HG03378 (cell line): ENCODE measurements at regions not wholly inside any gene's neighbourhood (a gene's known extent, or its start where the extent isn't known, plus 50 kb on each side); places are given as distances from the start of the nearest gene placed in this dataset.
A peak's percentile ranks its signal among the peaks of the same experiment; 100 is the strongest.

ENCODE experiments used
- ATAC-seq: cut with Tn5 transposase; IDR thresholded peaks from one replicate; pipeline ENCODE4 v1.9.1; 2021; ENCODE audit warnings: mild to moderate bottlenecking, moderate library complexity; ENCODE audit not compliant: unreplicated experiment

GRCh38 chr11:29373725-29374124, 643.1 kb downstream of the KCNA4 start:
- ATAC-seq, result no peak

DNA sequence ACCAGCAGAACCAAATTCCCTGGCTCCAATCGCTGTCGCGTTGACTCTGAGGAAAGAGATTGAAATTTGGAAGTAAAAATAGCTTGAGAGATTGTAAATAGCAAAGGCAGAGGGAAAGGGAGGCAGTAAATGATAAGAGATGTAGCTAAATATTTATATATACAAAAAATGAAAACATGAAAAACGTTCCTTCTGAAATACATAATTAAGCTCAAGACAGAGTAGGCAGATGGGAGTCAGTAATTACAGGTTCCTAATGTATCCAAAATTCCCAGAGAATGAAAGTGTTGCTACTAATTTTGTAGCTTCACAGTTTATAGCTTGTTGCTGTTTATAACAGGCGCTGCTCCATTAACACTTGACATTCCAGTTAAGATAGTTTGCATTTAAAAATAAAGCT, 648.7 kb downstream of the KCNA4 start:
- ATAC-seq, result no peak

DNA sequence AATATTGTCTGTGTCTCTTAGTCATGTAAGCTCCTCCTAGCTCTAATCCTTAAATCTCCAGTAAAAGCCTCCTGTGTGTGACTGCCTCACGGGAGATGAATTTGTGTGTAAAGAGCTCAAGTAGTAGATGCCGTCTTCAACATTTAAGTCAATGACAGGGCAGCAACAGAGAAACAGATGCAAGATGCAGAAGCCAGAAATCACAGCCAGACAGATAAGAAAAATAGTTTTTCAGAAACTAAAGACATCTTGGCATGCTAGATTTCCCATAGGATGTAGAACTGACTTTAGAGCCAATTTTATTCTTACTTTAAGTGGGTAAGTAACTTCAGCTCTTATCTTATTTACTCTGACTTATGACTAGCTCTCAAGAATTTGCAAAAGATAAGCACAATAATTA, 652.8 kb downstream of the KCNA4 start:
- no peak for ATAC-seq

DNA sequence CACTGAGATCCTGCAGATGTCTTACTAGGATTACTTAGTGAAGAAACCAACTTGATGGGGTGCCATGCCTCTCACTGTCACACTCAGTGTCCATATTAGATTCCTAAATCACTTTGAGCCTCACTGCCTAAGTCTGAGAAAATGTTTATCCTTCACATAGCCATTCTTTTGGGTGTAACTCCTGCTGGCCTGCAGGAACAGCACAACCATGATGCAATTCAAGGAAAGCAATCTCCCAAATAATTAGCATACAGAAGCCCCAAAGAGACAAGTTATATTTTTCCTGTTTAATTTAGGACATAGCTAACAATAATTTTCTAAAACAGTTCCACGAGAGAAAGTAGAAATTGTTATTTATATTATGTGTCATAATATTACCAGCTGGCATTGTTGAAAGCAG, 655.5 kb downstream of the KCNA4 start:
- no peak for ATAC-seq

- ATAC-seq, result no peak
Measured at GRCh38 chr11:29353833-29354232, 663.0 kb downstream of the KCNA4 start.

DNA sequence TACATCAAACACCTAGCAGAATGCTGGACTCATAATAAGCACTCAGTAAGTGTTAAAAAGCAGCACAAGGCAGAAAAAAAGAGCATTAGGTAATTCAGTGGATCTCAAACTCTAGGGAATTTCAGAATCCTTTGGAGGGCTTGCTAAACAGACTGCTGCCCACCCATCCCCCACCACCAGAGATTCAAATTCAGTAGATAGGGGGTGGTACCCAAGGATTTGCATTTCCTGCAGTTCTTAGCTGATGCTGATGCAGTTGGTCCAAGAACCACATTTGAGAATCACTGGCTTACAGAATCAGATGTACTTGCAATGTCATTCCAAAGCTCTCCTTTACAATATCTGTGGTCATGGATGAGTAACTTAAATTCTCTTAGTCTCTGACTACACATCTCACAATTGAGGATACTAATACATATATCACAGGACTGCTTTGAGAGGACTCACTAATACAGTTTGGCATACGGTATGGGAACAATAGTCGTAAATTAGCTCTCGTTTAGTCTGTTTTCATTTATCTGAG, 664.5 kb downstream of the KCNA4 start:
- ATAC-seq, result no peak

DNA sequence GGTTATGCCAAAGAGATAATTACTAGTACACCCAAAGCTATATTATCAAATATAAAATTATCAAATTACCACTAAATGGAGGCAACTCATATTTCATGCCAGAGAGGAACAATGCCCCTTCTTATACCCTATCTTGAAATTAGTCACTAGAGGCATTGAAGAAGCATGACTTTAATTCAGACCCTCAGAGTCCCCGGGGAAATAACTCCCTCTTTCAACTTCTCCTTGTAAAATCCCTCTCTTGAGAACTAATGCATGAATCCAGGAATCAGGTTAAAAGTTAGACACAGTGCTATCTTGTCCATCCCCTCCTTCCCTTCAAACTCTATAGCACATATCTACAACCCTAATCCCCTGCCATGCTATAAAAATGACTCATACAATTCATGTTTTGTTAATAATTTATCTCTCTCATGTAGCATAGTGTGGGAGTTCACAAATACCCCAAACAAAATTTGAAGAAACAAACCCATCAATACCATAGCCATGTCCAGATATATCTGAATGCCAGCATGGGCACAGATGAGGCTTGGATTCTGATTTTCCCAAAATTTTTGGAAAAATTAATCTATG, 665.4 kb downstream of the KCNA4 start:
- ATAC-seq, result no peak

DNA sequence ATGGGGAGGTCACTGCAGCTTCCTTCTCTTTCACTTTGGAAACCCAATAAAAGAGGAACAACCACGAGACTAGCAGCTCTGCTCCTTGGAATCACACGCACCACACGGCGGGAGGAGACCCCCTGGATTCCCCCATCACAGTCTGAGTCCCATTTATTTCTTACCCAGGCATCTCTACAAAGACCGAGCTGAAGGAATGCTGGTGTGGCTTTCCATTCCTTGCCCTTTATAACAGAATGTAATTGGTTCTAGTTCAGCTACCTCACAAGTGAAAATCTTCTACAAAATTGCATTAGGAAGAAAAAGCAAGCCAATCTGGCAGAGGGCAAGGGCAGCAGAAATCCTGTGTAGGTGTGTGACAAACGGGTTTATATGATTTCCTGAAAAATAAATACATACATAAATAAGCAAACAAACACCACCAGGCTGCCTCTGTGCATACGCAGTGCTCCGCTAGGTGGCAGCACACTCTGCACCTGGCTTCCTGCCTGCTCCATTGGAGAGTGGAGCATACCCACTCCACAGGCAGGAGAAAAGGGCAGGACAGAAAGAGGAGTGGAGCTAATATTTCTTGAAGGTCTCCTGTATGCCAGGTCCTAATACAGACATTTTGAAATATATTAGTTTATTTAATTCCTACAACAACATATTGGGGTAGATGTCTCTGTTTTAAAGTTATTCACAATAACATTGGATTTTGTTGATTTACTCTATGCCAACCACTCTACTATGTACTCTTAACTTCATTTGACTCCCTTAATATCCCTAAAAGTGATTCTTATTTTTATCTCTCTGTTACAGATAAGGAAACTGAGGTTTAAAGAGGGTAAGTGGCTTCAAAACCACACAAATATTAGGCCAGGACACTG, 673.1 kb downstream of the KCNA4 start:
- peak; percentile 97 for ATAC-seq

- ATAC-seq, result no peak
Measured at GRCh38 chr11:29336727-29337575, 679.9 kb downstream of the KCNA4 start.

DNA sequence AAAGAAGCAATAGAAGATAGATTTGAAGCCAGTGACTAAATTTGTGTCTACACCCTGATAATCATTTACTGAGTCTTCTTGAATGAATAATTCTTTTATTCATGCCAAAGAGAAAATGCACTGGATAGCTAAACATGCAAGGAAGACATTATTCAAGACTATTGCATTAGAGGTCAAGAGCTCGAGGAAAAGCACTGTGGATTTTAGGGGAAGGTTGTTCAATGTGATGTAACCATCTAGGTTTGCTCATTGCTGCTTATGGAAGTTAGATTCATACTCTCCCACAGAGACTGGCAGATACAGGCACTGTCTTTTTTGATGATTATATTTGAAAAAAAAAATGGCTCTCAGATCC, 682.1 kb downstream of the KCNA4 start:
- ATAC-seq, result no peak

DNA sequence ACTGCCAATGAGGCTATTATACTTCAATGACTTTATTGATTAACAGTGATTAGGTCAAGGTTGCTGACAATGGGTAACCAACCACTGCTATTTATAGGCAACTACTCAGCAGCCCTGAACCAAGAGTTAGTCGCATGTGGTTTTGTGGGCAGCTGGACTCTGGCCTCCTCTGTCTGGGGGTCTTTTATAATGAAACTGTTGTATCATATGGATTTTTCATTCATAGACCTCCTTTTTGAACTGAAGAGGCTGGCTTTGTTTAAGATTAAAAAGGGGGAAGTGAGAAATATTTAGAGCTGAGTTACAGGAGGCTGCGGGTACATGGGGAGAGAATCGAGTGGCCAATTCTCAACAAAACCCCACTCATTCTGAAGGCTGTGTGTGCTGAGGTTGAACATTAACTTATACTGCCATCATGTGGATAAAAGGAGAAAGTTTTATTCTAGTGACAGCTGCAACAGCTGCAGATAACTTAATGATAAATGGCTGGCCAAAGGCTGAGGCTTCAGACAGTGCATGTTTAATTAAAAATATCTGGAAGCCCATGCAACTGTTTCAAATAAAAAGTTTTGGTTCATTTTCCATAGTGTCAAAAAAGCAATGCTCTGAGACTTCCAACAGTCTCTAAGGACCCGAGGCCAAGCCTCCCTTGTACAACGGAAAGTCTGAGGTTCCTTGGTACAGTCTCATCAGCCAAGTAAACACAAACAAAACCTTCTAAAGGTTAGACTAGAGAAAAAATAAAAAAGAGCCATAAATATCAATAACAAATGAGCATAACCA, 682.6 kb downstream of the KCNA4 start:
- peak; percentile 95 for ATAC-seq

- ATAC-seq, result no peak
Measured at GRCh38 chr11:29331451-29332010, 685.3 kb downstream of the KCNA4 start.

GRCh38 chr11:29328961-29329441, 687.8 kb downstream of the KCNA4 start:
- ATAC-seq, result peak; percentile 45

GRCh38 chr11:29327891-29328290, 688.9 kb downstream of the KCNA4 start:
- no peak for ATAC-seq

DNA sequence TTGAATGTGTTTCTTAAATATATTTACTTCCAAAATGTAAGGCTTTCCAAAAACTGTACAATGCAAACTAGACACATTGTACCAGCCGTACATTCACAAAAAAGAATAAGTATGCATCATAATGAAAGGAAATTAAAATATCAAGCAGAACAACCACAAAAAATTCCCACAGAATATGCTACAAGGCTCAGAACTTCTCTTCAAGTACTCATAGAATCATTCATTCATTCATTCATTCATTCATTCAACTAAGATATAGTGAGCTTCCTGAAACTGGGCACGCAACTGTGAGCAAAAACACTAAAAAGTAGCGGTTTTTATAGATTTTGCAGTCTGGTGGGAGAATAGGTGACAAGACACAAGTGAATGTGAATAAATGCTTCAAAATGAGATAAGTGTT, 690.1 kb downstream of the KCNA4 start:
- ATAC-seq, result no peak

DNA sequence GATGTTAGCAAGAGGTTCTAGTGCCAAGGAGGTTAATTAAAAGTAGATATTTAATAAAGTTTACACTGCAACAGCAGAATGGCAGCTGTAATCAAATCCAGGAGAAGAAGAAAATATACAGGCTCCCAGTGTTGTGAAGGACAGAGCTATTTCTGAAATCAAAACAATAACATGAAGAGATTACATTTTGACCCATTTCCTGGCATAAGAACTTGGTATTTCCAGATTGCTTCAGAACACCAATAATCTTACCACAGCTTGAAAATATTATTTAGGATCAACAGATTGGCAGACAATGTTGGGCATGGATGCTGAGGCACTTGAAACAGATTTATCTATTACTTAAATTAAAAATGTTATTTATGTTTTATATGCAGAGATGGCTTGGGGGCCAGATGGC, 692.5 kb downstream of the KCNA4 start:
- no peak for ATAC-seq

DNA sequence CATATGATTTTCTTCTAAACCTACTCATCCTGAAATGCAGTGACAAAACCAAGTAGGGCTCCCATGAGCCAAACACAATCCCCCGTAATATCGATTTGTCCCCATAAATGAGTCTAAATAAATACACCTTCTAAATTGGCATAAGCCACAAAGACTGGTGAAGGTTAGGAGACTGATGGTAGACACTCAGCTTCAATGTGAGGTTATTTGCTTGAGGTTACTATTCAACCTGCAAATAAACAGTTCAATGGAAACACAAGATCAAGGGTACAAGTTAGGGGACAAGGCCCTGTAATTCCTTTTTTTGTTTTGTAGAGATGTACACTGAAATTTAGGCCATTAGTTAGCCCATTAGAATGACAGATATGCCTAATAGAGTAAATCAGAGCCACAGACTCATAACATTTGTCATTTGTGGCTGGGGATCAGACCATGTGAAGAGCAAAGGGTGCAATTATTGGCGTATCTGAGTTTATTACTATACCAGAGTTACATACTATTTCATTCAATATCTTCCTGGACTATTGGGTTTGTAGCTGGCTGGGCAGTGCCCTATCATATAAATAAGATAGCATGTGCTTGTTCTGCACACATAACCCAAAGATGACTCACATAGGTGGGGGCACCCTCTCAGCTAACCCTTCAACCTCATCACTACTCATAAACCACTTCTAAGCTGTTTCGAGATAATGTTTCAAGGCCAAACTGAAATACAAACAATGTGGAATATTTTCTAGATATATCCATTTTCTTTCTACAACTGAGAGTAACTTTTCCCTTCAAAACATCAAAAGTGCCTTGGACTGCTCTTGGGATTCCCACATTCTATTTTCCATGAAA, 695.3 kb downstream of the KCNA4 start:
- ATAC-seq, result no peak

GRCh38 chr11:29320196-29320595, 696.6 kb downstream of the KCNA4 start:
- ATAC-seq, result no peak

GRCh38 chr11:29319210-29319609, 697.6 kb downstream of the KCNA4 start:
- no peak for ATAC-seq
